Stomach (tissue), 8 donors: ENCODE measurements at regions not wholly inside any gene's neighbourhood (a gene's known extent, or its start where the extent isn't known, plus 50 kb on each side); places are given as distances from the start of the nearest gene placed in this dataset.

Source experiments
- DNase-seq, 2 donors: peaks; one replicate each; pipeline versions ENCODE4 v3.0.0 to v3.0.0-alpha.2; 2013 to 2019
- H3K27ac ChIP-seq, 5 donors: fragments of 200-600 bp in 4 of 5; sonication (generic) in 4 of 5; one replicate each; pipeline ENCODE4 v1.5.1; 2013 to 2019; ENCODE audit warnings: mild to moderate bottlenecking in 1 of 5, moderate library complexity in 1 of 5
- H3K27me3 ChIP-seq, 3 donors: fragments of 200-600 bp; sonication (generic); one replicate each; pipeline ENCODE4 v1.5.1; 2017 to 2019; ENCODE audit warnings: mixed run types in 1 of 3
- H3K36me3 ChIP-seq, 4 donors: fragments of 200-600 bp; sonication (generic); 1 replicate in 3 of 4; 2 replicates in 1 of 4; pipeline ENCODE4 v1.5.1; 2016 to 2019
- H3K4me1 ChIP-seq, 4 donors: fragments of 200-600 bp; sonication (generic); one replicate each; pipeline ENCODE4 v1.5.1; 2016 to 2019
- H3K4me3 ChIP-seq, 4 donors: fragments of 200-600 bp; sonication (generic) in 3 of 4; one replicate each; pipeline ENCODE4 v1.5.1; 2016 to 2019; ENCODE audit warnings: mild to moderate bottlenecking in 1 of 4
- H3K9me3 ChIP-seq, 4 donors: fragments of 200-600 bp; sonication (generic); one replicate each; pipeline ENCODE4 v1.5.1; 2016 to 2019
- CTCF ChIP-seq, 7 experiments: fragments of 450-650 bp in 4 of 7; fragments of 200-600 bp in 3 of 7; sonication (generic) in 3 of 7; IDR thresholded peaks; one replicate each; pipeline ENCODE4 v1.5.1; 2016 to 2019; ENCODE audit warnings: antibody characterized with exemption in 7 of 7, control low read depth in 2 of 7, mild to moderate bottlenecking in 1 of 7
- EP300 ChIP-seq: sonication (generic); formaldehyde crosslinking; IDR thresholded peaks from one replicate; pipeline ENCODE4 v1.6.1; 2017; ENCODE audit warnings: antibody characterized with exemption
- POLR2A ChIP-seq, 4 donors: fragments of 450-650 bp; IDR thresholded peaks; one replicate each; pipeline ENCODE4 v1.6.1; 2016; ENCODE audit warnings: antibody characterized with exemption in 4 of 4, control low read depth in 2 of 4, mild to moderate bottlenecking in 1 of 4, moderate library complexity in 1 of 4
- POLR2AphosphoS5 ChIP-seq, 3 donors: sonication (generic); formaldehyde crosslinking; IDR thresholded peaks; one replicate each; pipeline ENCODE4 v1.6.1; 2016; ENCODE audit warnings: antibody characterized with exemption in 3 of 3
- WGBS, 5 donors: extraction: QIAGEN DNeasy Blood & Tissue Kit in 3 of 5; methylation state at CpG; one replicate each; pipeline versions ENCODE4 v1.1.5 to v1.1.7; 2013 to 2018; 5-methylcytosine and 5-hydroxymethylcytosine counted together
- intact Hi-C: fragments of 100-400 bp; cut with DNase I; formaldehyde crosslinking; loops from one replicate; pipeline ENCODE4 v1.15.1; 2023; ENCODE audit warnings: low total_unique reads
- donor health status: healthy with polysubstance abuse.
- donor health status: Bipolar disorder and iron deficiency.
- donor health status: healthy.

GRCh38 chr20:53718142-53719021, 124.7 kb upstream of the ZNF217 start:
- Histone ChIP-seq H3K4me1 (no peaks in the 10 kb centered on the region), H3K9me3 (no peaks in the 10 kb centered on the region), H3K36me3 (no peaks in the 10 kb centered on the region), H3K4me3 (no peak overlapping the region), H3K27ac (no peak overlapping the region), H3K27me3 (no peaks in the 10 kb centered on the region)
- intact Hi-C loops: no loop called here
- DNase-seq: no peak
- TF ChIP-seq POLR2AphosphoS5 (IDR thresholded peaks at IDR 0.05): no peak
- TF ChIP-seq CTCF (IDR thresholded peaks at IDR 0.05): no peak
- TF ChIP-seq POLR2A (IDR thresholded peaks at IDR 0.05): no peak
- TF ChIP-seq EP300: no peak
- 85 to 93% (median 89%) methylated on average over 13 of the region's 13 CpGs for WGBS, 5 donors

GRCh38 chr20:53716395-53716794, 122.8 kb upstream of the ZNF217 start:
- no peak for TF ChIP-seq EP300
- no peak for TF ChIP-seq POLR2A (IDR thresholded peaks at IDR 0.05)
- no peak for TF ChIP-seq POLR2AphosphoS5 (IDR thresholded peaks at IDR 0.05)
- no peak for TF ChIP-seq CTCF (IDR thresholded peaks at IDR 0.05)
- Histone ChIP-seq H3K4me1 (peaks cover 0 to 12% (median 0%) of the 10 kb centered on the region in 4 donors), H3K27me3 (no peaks in the 10 kb centered on the region), H3K36me3 (no peaks in the 10 kb centered on the region), H3K4me3 (no peak overlapping the region), H3K27ac (no peak overlapping the region), H3K9me3 (no peaks in the 10 kb centered on the region)
- DNase-seq: no peak
- intact Hi-C loops: no loop called here
- WGBS, 5 donors: 85 to 92% (median 89%) methylated on average over 6 of the region's 6 CpGs

- Histone ChIP-seq H3K27me3 (no peaks in the 10 kb centered on the region), H3K9me3 (no peaks in the 10 kb centered on the region), H3K4me3 (no peak overlapping the region), H3K4me1 (peaks cover 0 to 12% (median 0%) of the 10 kb centered on the region in 4 donors), H3K36me3 (no peaks in the 10 kb centered on the region), H3K27ac (no peak overlapping the region)
- intact Hi-C loops: no loop called here
- TF ChIP-seq EP300: no peak
- no peak for TF ChIP-seq POLR2A (IDR thresholded peaks at IDR 0.05)
- TF ChIP-seq CTCF (IDR thresholded peaks at IDR 0.05): no peak
- WGBS, 5 donors: 88 to 96% (median 94%) methylated on average over 4 of the region's 4 CpGs
- no peak for DNase-seq
Observed at GRCh38 chr20:53714524-53714923, 120.9 kb upstream of the ZNF217 start.

- no peak for DNase-seq
- Histone ChIP-seq H3K36me3 (no peaks in the 10 kb centered on the region), H3K4me1 (peaks cover 0 to 15% (median 0%) of the 10 kb centered on the region in 4 donors), H3K27ac (no peak overlapping the region), H3K4me3 (no peak overlapping the region), H3K27me3 (no peaks in the 10 kb centered on the region), H3K9me3 (no peaks in the 10 kb centered on the region)
- intact Hi-C loops: no loop called here
- WGBS, 5 donors: 86 to 94% (median 87%) methylated on average over 16 to 17 of the region's 17 CpGs
- TF ChIP-seq EP300: no peak
- TF ChIP-seq POLR2AphosphoS5 (IDR thresholded peaks at IDR 0.05): no peak
- TF ChIP-seq CTCF (IDR thresholded peaks at IDR 0.05): no peak
- no peak for TF ChIP-seq POLR2A (IDR thresholded peaks at IDR 0.05)
Observed at GRCh38 chr20:53713328-53714056, 119.9 kb upstream of the ZNF217 start.
